BE2C (cell line): ENCODE measurements at regions not wholly inside any gene's neighbourhood (a gene's known extent, or its start where the extent isn't known, plus 50 kb on each side); places are given as distances from the start of the nearest gene placed in this dataset.
A peak's percentile ranks its signal among the peaks of the same experiment; 100 is the strongest.

ENCODE experiments used
- DNase-seq: peaks from one replicate; pipeline ENCODE4 v3.0.0-alpha.2; 2020
- H3K27me3 ChIP-seq: fragments of 250-450 bp; sonication (Bioruptor Pico); 2 replicates; pipeline ENCODE4 v1.5.1; 2020; ENCODE audit warnings: mild to moderate bottlenecking
- H3K36me3 ChIP-seq: fragments of 250-450 bp; sonication (Bioruptor Pico); 2 replicates; pipeline ENCODE4 v1.5.1; 2020; ENCODE audit warnings: mild to moderate bottlenecking
- H3K4me1 ChIP-seq: fragments of 250-450 bp; sonication (Bioruptor Pico); 2 replicates; pipeline ENCODE4 v1.5.1; 2020
- H3K4me3 ChIP-seq: 2 replicates; pipeline ENCODE4 v1.5.1; 2011; ENCODE audit warnings: low read depth, low read length
- H3K9me3 ChIP-seq: fragments of 250-450 bp; sonication (Bioruptor Pico); 2 replicates; pipeline ENCODE4 v1.5.1; 2020
- TF ChIP-seq, protein P1 (sequence below): IDR thresholded peaks from 2 replicates; pipeline ENCODE4 v1.5.1; 2012; ENCODE audit warnings: mild to moderate bottlenecking, low read depth, low read length

DNA sequence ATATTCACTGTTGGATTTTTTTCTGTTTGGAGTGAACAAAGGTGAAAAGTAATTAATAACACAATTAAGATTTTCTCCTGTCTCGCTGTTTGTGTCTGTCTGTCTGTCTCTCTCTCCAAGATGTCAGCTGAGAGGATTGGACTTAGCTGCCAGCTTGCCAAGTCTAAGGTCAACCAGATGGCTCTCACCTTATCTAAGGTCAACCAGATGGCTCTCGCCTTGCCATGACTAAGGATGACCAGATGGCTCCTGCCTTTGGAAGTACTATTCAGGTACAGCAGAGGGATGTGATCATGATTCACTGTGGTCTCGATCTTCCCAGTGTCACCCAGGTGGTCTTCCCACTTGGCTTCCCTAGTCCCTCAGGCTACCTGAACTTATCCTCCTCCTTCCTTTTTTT, 1436.4 kb downstream of the UQCRFS1 start:
- Histone ChIP-seq H3K9me3 (no peaks in the 10 kb centered on the region; the same call in 1 of the 2 replicates), H3K36me3 (peaks cover 17% of the 10 kb centered on the region), H3K4me3 (no peak overlapping the region), H3K4me1 (no peaks in the 10 kb centered on the region), H3K27me3 (no peaks in the 10 kb centered on the region)
- TF ChIP-seq, protein P1, sequence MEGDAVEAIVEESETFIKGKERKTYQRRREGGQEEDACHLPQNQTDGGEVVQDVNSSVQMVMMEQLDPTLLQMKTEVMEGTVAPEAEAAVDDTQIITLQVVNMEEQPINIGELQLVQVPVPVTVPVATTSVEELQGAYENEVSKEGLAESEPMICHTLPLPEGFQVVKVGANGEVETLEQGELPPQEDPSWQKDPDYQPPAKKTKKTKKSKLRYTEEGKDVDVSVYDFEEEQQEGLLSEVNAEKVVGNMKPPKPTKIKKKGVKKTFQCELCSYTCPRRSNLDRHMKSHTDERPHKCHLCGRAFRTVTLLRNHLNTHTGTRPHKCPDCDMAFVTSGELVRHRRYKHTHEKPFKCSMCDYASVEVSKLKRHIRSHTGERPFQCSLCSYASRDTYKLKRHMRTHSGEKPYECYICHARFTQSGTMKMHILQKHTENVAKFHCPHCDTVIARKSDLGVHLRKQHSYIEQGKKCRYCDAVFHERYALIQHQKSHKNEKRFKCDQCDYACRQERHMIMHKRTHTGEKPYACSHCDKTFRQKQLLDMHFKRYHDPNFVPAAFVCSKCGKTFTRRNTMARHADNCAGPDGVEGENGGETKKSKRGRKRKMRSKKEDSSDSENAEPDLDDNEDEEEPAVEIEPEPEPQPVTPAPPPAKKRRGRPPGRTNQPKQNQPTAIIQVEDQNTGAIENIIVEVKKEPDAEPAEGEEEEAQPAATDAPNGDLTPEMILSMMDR, result no peak
- peak; percentile 32 for DNase-seq

- TF ChIP-seq, protein P1, result peak; percentile 62
- DNase-seq, result peak; percentile 63
Measured at GRCh38 chr19:27776020-27776419, 1436.9 kb downstream of the UQCRFS1 start.

DNA sequence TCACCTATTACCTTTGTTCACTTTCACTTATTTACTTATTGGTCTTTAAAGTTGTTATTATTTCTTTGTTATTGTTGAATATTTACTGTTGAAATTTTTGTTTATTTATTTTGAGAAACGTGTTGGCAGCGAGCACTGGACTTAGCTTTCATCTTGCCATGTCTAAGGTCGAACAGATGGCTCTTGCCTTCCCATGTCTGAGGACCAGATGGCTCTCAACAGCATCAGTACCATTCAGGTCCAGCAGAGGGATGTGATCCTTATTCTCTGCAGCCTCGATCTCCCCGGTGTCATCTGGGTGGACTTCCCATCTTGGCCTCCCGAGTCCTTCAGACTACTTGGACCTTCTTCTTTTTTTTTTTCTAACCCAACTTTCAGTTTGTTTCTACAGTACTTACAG, 1437.6 kb downstream of the UQCRFS1 start:
- no peaks in the 10 kb centered on the region for H3K4me1 ChIP-seq
- peaks cover 17% of the 10 kb centered on the region for H3K36me3 ChIP-seq
- H3K27me3 ChIP-seq, result no peaks in the 10 kb centered on the region
- H3K4me3 ChIP-seq, result no peak overlapping the region
- TF ChIP-seq, protein P1, result peak; percentile 40
- no peaks in the 10 kb centered on the region; the same call in 1 of the 2 replicates for H3K9me3 ChIP-seq
- peak; percentile 23 for DNase-seq

More at GRCh38 chr19:27776020-27776419, 1436.9 kb downstream of the UQCRFS1 start:
- Histone ChIP-seq H3K4me3 (no peak overlapping the region), H3K4me1 (no peaks in the 10 kb centered on the region), H3K36me3 (peaks cover 17% of the 10 kb centered on the region), H3K9me3 (no peaks in the 10 kb centered on the region; the same call in 1 of the 2 replicates), H3K27me3 (no peaks in the 10 kb centered on the region)

DNA sequence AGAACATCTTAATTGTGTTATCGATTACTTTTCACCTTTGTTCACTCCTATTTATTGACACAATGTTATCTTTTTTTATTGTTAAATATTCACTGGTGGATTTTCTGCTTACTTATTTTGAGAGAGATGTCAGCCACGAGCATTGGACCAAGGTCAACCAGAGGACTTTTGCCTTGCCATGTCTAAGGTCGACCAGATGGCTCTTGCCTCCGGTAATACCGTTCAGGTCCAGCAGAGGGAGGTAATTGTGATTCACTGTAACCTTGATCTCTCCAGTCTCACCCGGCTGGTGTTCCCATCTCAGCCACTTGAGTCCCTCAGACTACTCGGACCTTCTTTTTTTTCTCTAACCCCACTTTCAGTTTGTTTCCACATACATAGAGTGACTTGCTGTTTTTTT, 1438.1 kb downstream of the UQCRFS1 start:
- Histone ChIP-seq H3K9me3 (no peaks in the 10 kb centered on the region; the same call in 1 of the 2 replicates), H3K36me3 (peaks cover 17% of the 10 kb centered on the region), H3K27me3 (no peaks in the 10 kb centered on the region), H3K4me1 (no peaks in the 10 kb centered on the region), H3K4me3 (no peak overlapping the region)
- TF ChIP-seq, protein P1, result peak; percentile 61
- peak; percentile 67 for DNase-seq

- Histone ChIP-seq H3K27me3 (no peaks in the 10 kb centered on the region), H3K4me3 (no peak overlapping the region), H3K36me3 (peaks cover 17% of the 10 kb centered on the region), H3K4me1 (no peaks in the 10 kb centered on the region), H3K9me3 (no peaks in the 10 kb centered on the region; the same call in 1 of the 2 replicates)
- TF ChIP-seq, protein P1, result peak; percentile 57
- DNase-seq, result peak; percentile 60
Measured at GRCh38 chr19:27774337-27774736, 1438.6 kb downstream of the UQCRFS1 start.

GRCh38 chr19:27773318-27774094, 1439.4 kb downstream of the UQCRFS1 start:
- Histone ChIP-seq H3K9me3 (no peaks in the 10 kb centered on the region; the same call in 1 of the 2 replicates), H3K4me1 (no peaks in the 10 kb centered on the region), H3K27me3 (no peaks in the 10 kb centered on the region), H3K36me3 (peaks cover 17% of the 10 kb centered on the region), H3K4me3 (no peak overlapping the region)
- TF ChIP-seq, protein P1, result no peak
- no peak for DNase-seq
